Spleen (tissue), 7 donors: ENCODE measurements at regions not wholly inside any gene's neighbourhood (a gene's known extent, or its start where the extent isn't known, plus 50 kb on each side); places are given as distances from the start of the nearest gene placed in this dataset.

Experiments used
- POLR2AphosphoS5 ChIP-seq, 3 donors: sonication (generic); formaldehyde crosslinking; IDR thresholded peaks; one replicate each; pipeline ENCODE4 v1.5.1; 2017; ENCODE audit warnings: antibody characterized with exemption in 3 of 3
- TF ChIP-seq, protein P1 (sequence below), 11 experiments: fragments of 200-600 bp in 7 of 11; fragments of 450-650 bp in 4 of 11; sonication (generic) in 4 of 11; IDR thresholded peaks in 8 of 11; conservative IDR thresholded peaks in 3 of 11; 1 replicate in 7 of 11; 2 replicates in 4 of 11; pipeline versions ENCODE4 v1.4.0 to v1.8.0; 2016 to 2021; ENCODE audit warnings: antibody characterized with exemption in 11 of 11, inconsistent platforms in 4 of 11, mild to moderate bottlenecking in 1 of 11
- donor health status: DM: no; HTN: no; CAD: no; lungs with moderate emphysema.
- donor health status: DM: no; HTN: no; CAD: no.
- donor health status: DM: no; HTN: no; CAD: no.

DNA sequence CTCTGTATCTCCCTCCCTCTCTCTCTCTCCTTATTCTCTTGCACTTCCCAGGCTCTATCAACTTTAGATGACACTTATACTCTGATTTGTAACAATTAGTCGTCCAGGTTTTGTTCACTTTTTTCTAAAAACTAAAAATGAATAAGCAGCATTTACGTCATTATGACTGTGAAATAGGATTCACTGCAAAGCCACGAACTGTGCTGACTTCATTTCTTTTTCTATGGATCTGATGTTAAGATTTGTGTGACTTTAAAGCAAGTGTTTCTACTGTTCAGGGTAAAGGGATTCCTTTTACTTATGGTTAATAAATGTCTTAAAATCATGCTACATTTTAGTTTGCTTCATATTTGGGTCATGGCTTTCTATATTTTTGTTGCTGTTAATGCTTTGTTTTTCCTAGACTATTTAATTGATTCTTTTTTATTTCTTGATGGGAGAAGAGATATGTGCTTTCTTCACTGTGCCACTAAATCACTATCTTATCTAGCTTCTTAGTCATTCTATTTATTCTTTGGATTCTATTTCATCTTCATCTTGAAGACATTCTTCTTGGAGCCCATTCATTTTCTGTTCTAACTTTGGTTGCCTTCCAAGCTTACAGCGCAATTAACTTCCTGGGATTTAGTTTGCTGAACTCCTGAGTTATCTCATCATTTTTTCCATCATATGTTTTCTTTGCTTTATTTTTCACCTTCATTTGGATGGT is 480.4 kb upstream of the TRIB2 start:
- TF ChIP-seq POLR2AphosphoS5 (IDR thresholded peaks at IDR 0.05) = no peak
- TF ChIP-seq, protein P1, sequence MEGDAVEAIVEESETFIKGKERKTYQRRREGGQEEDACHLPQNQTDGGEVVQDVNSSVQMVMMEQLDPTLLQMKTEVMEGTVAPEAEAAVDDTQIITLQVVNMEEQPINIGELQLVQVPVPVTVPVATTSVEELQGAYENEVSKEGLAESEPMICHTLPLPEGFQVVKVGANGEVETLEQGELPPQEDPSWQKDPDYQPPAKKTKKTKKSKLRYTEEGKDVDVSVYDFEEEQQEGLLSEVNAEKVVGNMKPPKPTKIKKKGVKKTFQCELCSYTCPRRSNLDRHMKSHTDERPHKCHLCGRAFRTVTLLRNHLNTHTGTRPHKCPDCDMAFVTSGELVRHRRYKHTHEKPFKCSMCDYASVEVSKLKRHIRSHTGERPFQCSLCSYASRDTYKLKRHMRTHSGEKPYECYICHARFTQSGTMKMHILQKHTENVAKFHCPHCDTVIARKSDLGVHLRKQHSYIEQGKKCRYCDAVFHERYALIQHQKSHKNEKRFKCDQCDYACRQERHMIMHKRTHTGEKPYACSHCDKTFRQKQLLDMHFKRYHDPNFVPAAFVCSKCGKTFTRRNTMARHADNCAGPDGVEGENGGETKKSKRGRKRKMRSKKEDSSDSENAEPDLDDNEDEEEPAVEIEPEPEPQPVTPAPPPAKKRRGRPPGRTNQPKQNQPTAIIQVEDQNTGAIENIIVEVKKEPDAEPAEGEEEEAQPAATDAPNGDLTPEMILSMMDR (IDR thresholded peaks at IDR 0.05 in 8 of 11, conservative IDR thresholded peaks at IDR 0.05 in 3 of 11) = no peak
